ENCODE measurements at regions not wholly inside any gene's neighbourhood (a gene's known extent, or its start where the extent isn't known, plus 50 kb on each side); places are given as distances from the start of the nearest gene placed in this dataset.
"Not testable (repeated sequence)": the region's sequence is repeated elsewhere in the genome, so short reads cannot be mapped to it uniquely, and the experiment has no call there.

- TF ChIP-seq EZH2phosphoT487 (IDR thresholded peaks at IDR 0.05; ENCODE audit: insufficient read depth, low read depth); EZH2 (IDR thresholded peaks at IDR 0.05; ENCODE audit: insufficient read depth, poor library complexity, severe bottlenecking): not testable (repeated sequence)
These were observed 104.8 kb upstream of the DPY19L1 start for GRCh38 chr7:35142125-35142524.
